ENCODE measurements at regions not wholly inside any gene's neighbourhood (a gene's known extent, or its start where the extent isn't known, plus 50 kb on each side); places are given as distances from the start of the nearest gene placed in this dataset.

GRCh38 chr5:148774313-148774712 lies 52.1 kb upstream of the ADRB2 start:
- ChIA-PET CTCF (interaction anchor here (3.7 kb wide), 1 partner anchor 43 kb away, joined by 12 read pairs; no protein-coding TSS in a partner anchor), POLR2A (no interaction called here)
- no peak overlapping the region for H3K4me3 Mint-ChIP-seq
- TF ChIP-seq, protein P1, sequence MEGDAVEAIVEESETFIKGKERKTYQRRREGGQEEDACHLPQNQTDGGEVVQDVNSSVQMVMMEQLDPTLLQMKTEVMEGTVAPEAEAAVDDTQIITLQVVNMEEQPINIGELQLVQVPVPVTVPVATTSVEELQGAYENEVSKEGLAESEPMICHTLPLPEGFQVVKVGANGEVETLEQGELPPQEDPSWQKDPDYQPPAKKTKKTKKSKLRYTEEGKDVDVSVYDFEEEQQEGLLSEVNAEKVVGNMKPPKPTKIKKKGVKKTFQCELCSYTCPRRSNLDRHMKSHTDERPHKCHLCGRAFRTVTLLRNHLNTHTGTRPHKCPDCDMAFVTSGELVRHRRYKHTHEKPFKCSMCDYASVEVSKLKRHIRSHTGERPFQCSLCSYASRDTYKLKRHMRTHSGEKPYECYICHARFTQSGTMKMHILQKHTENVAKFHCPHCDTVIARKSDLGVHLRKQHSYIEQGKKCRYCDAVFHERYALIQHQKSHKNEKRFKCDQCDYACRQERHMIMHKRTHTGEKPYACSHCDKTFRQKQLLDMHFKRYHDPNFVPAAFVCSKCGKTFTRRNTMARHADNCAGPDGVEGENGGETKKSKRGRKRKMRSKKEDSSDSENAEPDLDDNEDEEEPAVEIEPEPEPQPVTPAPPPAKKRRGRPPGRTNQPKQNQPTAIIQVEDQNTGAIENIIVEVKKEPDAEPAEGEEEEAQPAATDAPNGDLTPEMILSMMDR (IDR thresholded peaks at IDR 0.05) = no peak
- peaks cover 4% of the 10 kb centered on the region for H3K4me1 Mint-ChIP-seq (ENCODE audit: low read depth)
- H3K27ac Mint-ChIP-seq = no peak overlapping the region
- H3K27me3 Mint-ChIP-seq = peaks cover 15% of the 10 kb centered on the region
- DNase-seq (no peak), ATAC-seq (no peak)
- intact Hi-C loops (cut with micrococcal nuclease) = no loop called here
- no peaks in the 10 kb centered on the region for H3K9me3 Mint-ChIP-seq
- no peaks in the 10 kb centered on the region for H3K36me3 Mint-ChIP-seq (ENCODE audit: low read depth)

DNA sequence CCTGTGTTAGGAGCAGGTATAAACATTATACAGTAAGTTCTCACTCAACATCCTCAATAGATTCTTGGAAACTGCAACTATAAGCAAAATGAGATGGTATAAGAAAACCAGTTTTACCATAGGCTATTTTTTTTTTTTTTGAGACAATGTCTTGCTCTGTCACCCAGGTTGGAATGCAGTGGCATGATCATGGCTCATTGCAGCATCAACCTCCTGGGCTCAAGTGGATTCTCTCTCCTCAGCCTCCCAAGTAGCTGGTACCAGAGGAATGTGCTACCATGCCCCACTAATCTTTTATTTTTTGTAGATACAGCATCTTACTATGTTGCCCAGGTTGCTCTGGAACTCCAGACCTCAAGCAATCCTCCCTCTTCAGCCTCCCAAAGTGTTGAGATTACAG lies 50.1 kb upstream of the ADRB2 start:
- no peak overlapping the region for H3K4me3 Mint-ChIP-seq
- CTCF ChIA-PET = interaction anchor here (1.0 to 1.7 kb wide), 5 partner anchors 12 to 181 kb away, joined by 3 to 5 read pairs (median 4); no protein-coding TSS in a partner anchor
- no peak for ATAC-seq
- intact Hi-C loops (cut with micrococcal nuclease) = no loop called here
- H3K4me1 Mint-ChIP-seq (ENCODE audit: low read depth) = peaks cover 4% of the 10 kb centered on the region
- H3K27ac Mint-ChIP-seq = no peak overlapping the region
- no peaks in the 10 kb centered on the region for H3K36me3 Mint-ChIP-seq (ENCODE audit: low read depth)
- TF ChIP-seq, protein P1 (IDR thresholded peaks at IDR 0.05) = no peak
- peaks cover 14% of the 10 kb centered on the region for H3K27me3 Mint-ChIP-seq
- no peaks in the 10 kb centered on the region for H3K9me3 Mint-ChIP-seq
- no peak for DNase-seq
- POLR2A ChIA-PET = no interaction called here
